ENCODE measurements at regions not wholly inside any gene's neighbourhood (a gene's known extent, or its start where the extent isn't known, plus 50 kb on each side); places are given as distances from the start of the nearest gene placed in this dataset.
A peak's percentile ranks its signal among the peaks of the same experiment; 100 is the strongest.

GRCh38 chr10:120987359-120987758 lies 136.2 kb downstream of the WDR11 start:
- Histone ChIP-seq H2BK12ac (ENCODE audit: low read length) (no peak overlapping the region), H3K4ac (ENCODE audit: low read depth, low read length) (no peak overlapping the region), H4K91ac (ENCODE audit: low read depth, low read length) (no peak overlapping the region), H3K79me2 (ENCODE audit: control insufficient read depth, insufficient read depth, low read length, poor library complexity) (no peaks in the 10 kb centered on the region), H4K12ac (ENCODE audit: low read depth, low read length) (no peak overlapping the region), H2BK5ac (ENCODE audit: low read depth, low read length, poor library complexity) (no peak overlapping the region), H3K23ac (ENCODE audit: low read length) (no peak overlapping the region), H3K14ac (ENCODE audit: low read length) (no peak overlapping the region), H2AFZ (ENCODE audit: insufficient read depth, low read length, poor library complexity) (no peak overlapping the region), H3K4me1 (ENCODE audit: control insufficient read depth in 1 of 2, insufficient read depth in 2 of 2, low read length in 2 of 2) (peaks cover 13 to 15% of the 10 kb centered on the region in 2 experiments), H3K27ac (ENCODE audit: low read depth, low read length) (no peak overlapping the region), H3K79me1 (ENCODE audit: low read length) (peaks cover 7% of the 10 kb centered on the region), H3K27me3 (ENCODE audit: insufficient read depth, low read length) (no peaks in the 10 kb centered on the region), H2AK5ac (ENCODE audit: low read length) (no peak overlapping the region), H3K4me2 (ENCODE audit: low read length) (no peak overlapping the region), H3K18ac (ENCODE audit: low read length) (no peak overlapping the region), H3K36me3 (ENCODE audit: control insufficient read depth in 1 of 2, insufficient read depth in 2 of 2, low read length in 2 of 2) (no peaks in the 10 kb centered on the region), H3K4me3 (ENCODE audit: low read depth, low read length) (no peak overlapping the region), H4K8ac (ENCODE audit: low read depth, low read length) (no peak overlapping the region), H3K9ac (ENCODE audit: low read length) (no peak overlapping the region), H3K9me3 (ENCODE audit: insufficient read depth, low read depth, low read length) (peaks cover 10% of the 10 kb centered on the region), H2BK120ac (ENCODE audit: insufficient read depth, low read length, poor library complexity) (no peak overlapping the region)
- no CpG with 5 or more reads among the region's 2 CpGs for WGBS (ENCODE audit: extremely low coverage, insufficient coverage, insufficient read length)
- DNase-seq, result no peak

- Histone ChIP-seq H2AFZ (ENCODE audit: insufficient read depth, low read length, poor library complexity) (no peak overlapping the region), H3K79me2 (ENCODE audit: control insufficient read depth, insufficient read depth, low read length, poor library complexity) (no peaks in the 10 kb centered on the region), H2BK120ac (ENCODE audit: insufficient read depth, low read length, poor library complexity) (no peak overlapping the region), H3K18ac (ENCODE audit: low read length) (no peak overlapping the region), H3K14ac (ENCODE audit: low read length) (no peak overlapping the region), H2BK5ac (ENCODE audit: low read depth, low read length, poor library complexity) (no peak overlapping the region), H3K4me2 (ENCODE audit: low read length) (no peak overlapping the region), H3K4ac (ENCODE audit: low read depth, low read length) (no peak overlapping the region), H3K9ac (ENCODE audit: low read length) (no peak overlapping the region), H3K79me1 (ENCODE audit: low read length) (peaks cover 7% of the 10 kb centered on the region), H2AK5ac (ENCODE audit: low read length) (no peak overlapping the region), H3K9me3 (ENCODE audit: insufficient read depth, low read depth, low read length) (peaks cover 10% of the 10 kb centered on the region), H3K23ac (ENCODE audit: low read length) (no peak overlapping the region), H4K91ac (ENCODE audit: low read depth, low read length) (no peak overlapping the region), H3K36me3 (ENCODE audit: control insufficient read depth in 1 of 2, insufficient read depth in 2 of 2, low read length in 2 of 2) (no peaks in the 10 kb centered on the region), H2BK12ac (ENCODE audit: low read length) (no peak overlapping the region), H3K27ac (ENCODE audit: low read depth, low read length) (no peak overlapping the region), H4K12ac (ENCODE audit: low read depth, low read length) (no peak overlapping the region), H4K8ac (ENCODE audit: low read depth, low read length) (no peak overlapping the region), H3K4me3 (ENCODE audit: low read depth, low read length) (no peak overlapping the region), H3K27me3 (ENCODE audit: insufficient read depth, low read length) (no peaks in the 10 kb centered on the region), H3K4me1 (ENCODE audit: control insufficient read depth in 1 of 2, insufficient read depth in 2 of 2, low read length in 2 of 2) (peaks cover 7 to 8% of the 10 kb centered on the region in 2 experiments)
- no peak for DNase-seq
- whole genome bisulfite sequencing (ENCODE audit: extremely low coverage, insufficient coverage, insufficient read length), result no CpG with 5 or more reads among the region's 3 CpGs
These were observed 137.6 kb downstream of the WDR11 start for GRCh38 chr10:120988751-120989150.

GRCh38 chr10:120989279-120989678 lies 138.1 kb downstream of the WDR11 start:
- H3K79me1 ChIP-seq (ENCODE audit: low read length), result peaks cover 7% of the 10 kb centered on the region
- no peak overlapping the region for H3K4me2 ChIP-seq (ENCODE audit: low read length)
- no peak overlapping the region for H2AFZ ChIP-seq (ENCODE audit: insufficient read depth, low read length, poor library complexity)
- H3K18ac ChIP-seq (ENCODE audit: low read length), result no peak overlapping the region
- H3K27me3 ChIP-seq (ENCODE audit: insufficient read depth, low read length), result no peaks in the 10 kb centered on the region
- H3K4ac ChIP-seq (ENCODE audit: low read depth, low read length), result no peak overlapping the region
- no peak overlapping the region for H3K9ac ChIP-seq (ENCODE audit: low read length)
- H3K23ac ChIP-seq (ENCODE audit: low read length), result no peak overlapping the region
- no peak overlapping the region for H2BK5ac ChIP-seq (ENCODE audit: low read depth, low read length, poor library complexity)
- H3K4me1 ChIP-seq (ENCODE audit: control insufficient read depth in 1 of 2, insufficient read depth in 2 of 2, low read length in 2 of 2), result peaks cover 4 to 7% of the 10 kb centered on the region in 2 experiments
- no peaks in the 10 kb centered on the region for H3K36me3 ChIP-seq (ENCODE audit: control insufficient read depth in 1 of 2, insufficient read depth in 2 of 2, low read length in 2 of 2)
- no peaks in the 10 kb centered on the region for H3K79me2 ChIP-seq (ENCODE audit: control insufficient read depth, insufficient read depth, low read length, poor library complexity)
- no peak overlapping the region for H2BK120ac ChIP-seq (ENCODE audit: insufficient read depth, low read length, poor library complexity)
- no peak overlapping the region for H4K8ac ChIP-seq (ENCODE audit: low read depth, low read length)
- DNase-seq, result no peak
- H3K9me3 ChIP-seq (ENCODE audit: insufficient read depth, low read depth, low read length), result peaks cover 10% of the 10 kb centered on the region
- no peak overlapping the region for H3K27ac ChIP-seq (ENCODE audit: low read depth, low read length)
- no CpG with 5 or more reads among the region's 2 CpGs for WGBS (ENCODE audit: extremely low coverage, insufficient coverage, insufficient read length)
- no peak overlapping the region for H4K91ac ChIP-seq (ENCODE audit: low read depth, low read length)
- no peak overlapping the region for H2AK5ac ChIP-seq (ENCODE audit: low read length)
- no peak overlapping the region for H3K4me3 ChIP-seq (ENCODE audit: low read depth, low read length)
- no peak overlapping the region for H4K12ac ChIP-seq (ENCODE audit: low read depth, low read length)
- no peak overlapping the region for H2BK12ac ChIP-seq (ENCODE audit: low read length)
- H3K14ac ChIP-seq (ENCODE audit: low read length), result no peak overlapping the region

- no peaks in the 10 kb centered on the region for H3K36me3 ChIP-seq (ENCODE audit: control insufficient read depth in 1 of 2, insufficient read depth in 2 of 2, low read length in 2 of 2)
- peak overlapping the region; percentile 32 for H3K4me3 ChIP-seq (ENCODE audit: low read depth, low read length)
- peak overlapping the region; percentile 2 for H2BK120ac ChIP-seq (ENCODE audit: insufficient read depth, low read length, poor library complexity)
- peaks cover 7% of the 10 kb centered on the region for H3K79me1 ChIP-seq (ENCODE audit: low read length)
- H2AFZ ChIP-seq (ENCODE audit: insufficient read depth, low read length, poor library complexity), result no peak overlapping the region
- no peak overlapping the region for H3K4me2 ChIP-seq (ENCODE audit: low read length)
- H3K4ac ChIP-seq (ENCODE audit: low read depth, low read length), result no peak overlapping the region
- H2BK5ac ChIP-seq (ENCODE audit: low read depth, low read length, poor library complexity), result peak overlapping the region; percentile 27
- DNase-seq, result no peak
- peak overlapping the region; percentile 56 for H4K8ac ChIP-seq (ENCODE audit: low read depth, low read length)
- peak overlapping the region; percentile 68 for H2BK12ac ChIP-seq (ENCODE audit: low read length)
- peak overlapping the region; percentile 84 for H2AK5ac ChIP-seq (ENCODE audit: low read length)
- WGBS (ENCODE audit: extremely low coverage, insufficient coverage, insufficient read length), result no CpG with 5 or more reads among the region's 10 CpGs
- no peak overlapping the region for H3K23ac ChIP-seq (ENCODE audit: low read length)
- no peaks in the 10 kb centered on the region for H3K79me2 ChIP-seq (ENCODE audit: control insufficient read depth, insufficient read depth, low read length, poor library complexity)
- H3K18ac ChIP-seq (ENCODE audit: low read length), result peak overlapping the region; percentile 82
- no peak overlapping the region for H3K27ac ChIP-seq (ENCODE audit: low read depth, low read length)
- peak overlapping the region; percentile 57 for H3K14ac ChIP-seq (ENCODE audit: low read length)
- peaks cover 8% of the 10 kb centered on the region for H3K9me3 ChIP-seq (ENCODE audit: insufficient read depth, low read depth, low read length)
- no peak overlapping the region for H4K12ac ChIP-seq (ENCODE audit: low read depth, low read length)
- peak overlapping the region; percentile 18 for H4K91ac ChIP-seq (ENCODE audit: low read depth, low read length)
- H3K4me1 ChIP-seq (ENCODE audit: control insufficient read depth in 1 of 2, insufficient read depth in 2 of 2, low read length in 2 of 2), result peaks cover 4 to 7% of the 10 kb centered on the region in 2 experiments
- H3K9ac ChIP-seq (ENCODE audit: low read length), result no peak overlapping the region
- H3K27me3 ChIP-seq (ENCODE audit: insufficient read depth, low read length), result no peaks in the 10 kb centered on the region
These were observed 138.9 kb downstream of the WDR11 start for GRCh38 chr10:120989996-120990598.

All from trophoblast cell (in vitro differentiated cells and primary cell).